GM21737 (cell line): ENCODE measurements at regions not wholly inside any gene's neighbourhood (a gene's known extent, or its start where the extent isn't known, plus 50 kb on each side); places are given as distances from the start of the nearest gene placed in this dataset.

Experiments used
- ATAC-seq: cut with Tn5 transposase; IDR thresholded peaks from one replicate; pipeline ENCODE4 v1.9.1; 2021; ENCODE audit warnings: mild to moderate bottlenecking, moderate library complexity; ENCODE audit not compliant: unreplicated experiment

- no peak for ATAC-seq
These were observed 548.8 kb downstream of the PTPRU start for GRCh38 chr1:29785137-29785527.

DNA sequence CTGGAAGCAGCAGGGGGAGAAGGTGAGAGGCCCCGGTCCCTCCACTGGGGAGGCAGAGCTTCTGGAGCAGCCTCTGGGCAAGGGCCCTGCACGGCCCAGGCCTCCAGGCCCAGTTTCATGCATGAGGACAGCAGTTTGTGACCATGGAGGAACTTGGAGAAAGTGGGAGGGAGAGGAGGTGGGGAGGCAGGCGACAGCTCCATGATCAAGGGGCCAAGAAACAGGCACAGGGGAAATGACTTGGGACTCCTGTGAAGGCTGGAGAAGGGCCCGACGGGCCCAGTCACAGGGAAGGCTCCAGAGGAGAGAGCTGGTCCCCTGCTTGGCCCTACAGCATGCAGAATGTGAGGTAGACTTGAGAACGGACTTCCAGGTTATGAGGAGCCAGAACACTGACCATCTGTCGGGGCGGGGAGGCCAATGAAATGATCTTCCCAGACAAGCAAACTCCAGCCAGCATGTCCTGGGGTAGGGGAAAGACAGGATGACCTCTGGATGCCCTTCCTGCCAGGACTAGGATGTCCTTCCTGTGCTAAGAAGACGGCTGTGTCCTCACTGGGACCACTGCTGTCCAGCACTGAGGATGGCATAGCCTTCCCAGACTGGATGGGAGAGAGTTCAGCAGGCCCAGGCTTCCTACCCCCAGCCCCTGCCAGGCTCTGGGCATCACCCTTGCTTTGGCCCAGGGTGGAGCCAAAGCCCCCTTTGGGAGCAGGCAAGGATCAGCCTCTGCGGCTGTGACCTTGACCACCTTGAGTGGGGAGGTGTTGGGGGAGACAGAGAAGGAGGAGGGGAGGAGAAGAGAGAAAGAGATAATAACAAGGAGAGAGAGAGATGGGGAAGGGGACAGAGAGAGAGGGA, 548.2 kb downstream of the PTPRU start:
- ATAC-seq, result no peak

- no peak for ATAC-seq
These were observed 547.4 kb downstream of the PTPRU start for GRCh38 chr1:29783508-29784275.

GRCh38 chr1:29782846-29783507, 546.7 kb downstream of the PTPRU start:
- ATAC-seq, result no peak

DNA sequence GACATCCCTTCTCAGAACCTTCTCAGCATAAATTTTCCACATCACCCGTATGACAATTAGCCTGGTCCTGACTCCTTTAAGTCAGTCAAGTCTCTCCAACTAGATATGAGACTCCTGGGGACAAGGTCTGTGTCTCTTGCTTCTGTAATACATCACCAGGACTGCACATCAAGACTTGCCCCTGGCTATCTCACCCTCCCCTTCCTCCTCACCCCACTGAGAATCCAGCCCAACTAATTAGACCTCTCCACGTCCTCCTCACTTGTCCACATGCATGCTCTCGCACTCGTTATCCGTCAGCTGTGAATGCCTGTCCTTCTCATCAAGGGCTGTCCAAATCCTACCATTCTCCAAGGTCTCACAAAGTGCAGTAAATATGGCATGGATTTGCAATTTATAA, 542.8 kb downstream of the PTPRU start:
- ATAC-seq, result no peak

GRCh38 chr1:29777522-29777921, 541.2 kb downstream of the PTPRU start:
- ATAC-seq, result no peak

GRCh38 chr1:29774355-29774754, 538.0 kb downstream of the PTPRU start:
- ATAC-seq, result no peak

GRCh38 chr1:29772584-29773100, 536.3 kb downstream of the PTPRU start:
- no peak for ATAC-seq

DNA sequence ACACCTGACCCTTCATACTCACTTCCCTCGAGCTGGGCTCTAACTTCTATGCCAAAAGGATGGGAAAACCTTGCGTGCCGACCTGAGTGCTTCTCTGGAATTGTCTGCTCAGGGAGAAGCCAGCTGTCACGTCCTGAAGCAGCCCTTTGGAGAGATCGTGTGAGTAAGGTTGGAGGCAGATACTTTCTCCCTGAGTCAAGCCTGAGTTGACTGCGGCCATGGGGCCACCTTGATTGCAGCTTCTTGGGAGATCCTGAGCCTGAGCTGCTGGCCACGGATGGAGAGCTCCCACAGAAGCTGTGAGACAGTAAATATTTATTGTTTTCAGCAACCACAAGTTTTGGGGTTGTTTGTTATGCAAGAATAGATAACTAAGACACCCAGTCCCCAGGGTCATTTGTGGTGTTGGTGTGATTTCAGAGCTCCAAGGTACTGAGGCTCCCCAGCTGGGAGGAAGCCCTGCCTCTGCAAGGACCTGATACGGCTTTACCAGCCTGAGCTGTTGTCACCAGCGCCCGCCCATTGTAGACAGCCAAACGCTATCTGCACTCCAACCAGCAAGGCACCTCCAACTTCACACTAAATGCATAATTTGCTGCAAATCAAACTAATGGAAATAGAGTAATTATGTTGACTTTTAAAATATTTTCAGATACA, 531.6 kb downstream of the PTPRU start:
- no peak for ATAC-seq

- ATAC-seq, result no peak
These were observed 530.9 kb downstream of the PTPRU start for GRCh38 chr1:29767088-29767685.

DNA sequence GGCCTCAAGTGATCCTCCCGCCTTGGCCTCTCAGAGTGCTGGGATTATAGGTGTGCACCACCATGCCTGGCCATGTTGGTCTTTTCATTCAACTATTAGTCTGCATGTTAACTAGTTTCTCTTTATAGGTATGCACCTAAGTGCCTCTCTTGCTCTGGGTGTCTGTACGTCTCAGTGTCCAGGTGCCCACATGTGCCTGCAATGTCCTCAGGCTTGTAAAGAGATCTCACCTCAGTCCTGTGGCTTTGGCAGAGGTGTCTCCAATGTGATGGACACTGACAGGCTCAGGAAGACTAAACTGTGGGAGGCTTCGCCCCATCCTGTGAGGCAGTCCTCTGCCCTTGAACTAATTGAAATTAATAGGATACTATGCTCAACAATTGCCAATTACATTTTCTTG, 526.3 kb downstream of the PTPRU start:
- no peak for ATAC-seq

DNA sequence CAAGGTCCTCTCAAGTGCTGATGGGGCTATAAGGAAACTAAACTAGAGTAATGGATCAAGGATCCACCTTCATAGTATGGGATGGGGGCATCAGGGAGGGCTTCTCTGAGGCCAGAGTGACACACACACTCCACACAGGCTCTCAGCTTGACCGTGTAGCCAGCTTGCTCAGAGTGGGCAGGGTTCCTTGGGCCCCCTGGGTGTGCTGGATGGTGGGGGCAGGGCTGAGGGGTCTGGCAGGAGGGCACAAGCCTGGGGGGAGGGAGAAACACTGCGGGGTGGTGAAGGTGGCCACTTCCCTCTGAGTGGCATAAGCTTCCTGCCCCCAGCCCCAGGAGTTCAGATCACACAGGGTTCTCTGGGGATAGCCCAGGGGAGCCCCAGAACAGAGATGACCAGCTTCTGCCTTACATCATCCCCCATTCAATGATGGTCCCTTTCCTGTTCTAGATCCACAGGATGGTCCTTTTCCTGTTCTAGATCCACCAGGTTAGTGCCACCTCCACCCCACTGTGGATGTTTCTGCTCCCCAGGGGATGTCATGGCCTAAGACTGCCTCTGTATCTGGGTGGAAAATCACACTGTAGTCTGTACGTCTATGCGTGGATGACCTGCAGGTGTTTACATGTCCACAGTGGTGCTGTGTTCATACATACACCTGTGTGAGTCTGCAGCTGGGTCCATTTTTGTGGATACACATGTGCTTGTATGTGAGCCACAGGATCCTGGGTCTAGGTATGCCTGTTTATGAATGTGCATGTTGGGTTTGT, 525.0 kb downstream of the PTPRU start:
- no peak for ATAC-seq

DNA sequence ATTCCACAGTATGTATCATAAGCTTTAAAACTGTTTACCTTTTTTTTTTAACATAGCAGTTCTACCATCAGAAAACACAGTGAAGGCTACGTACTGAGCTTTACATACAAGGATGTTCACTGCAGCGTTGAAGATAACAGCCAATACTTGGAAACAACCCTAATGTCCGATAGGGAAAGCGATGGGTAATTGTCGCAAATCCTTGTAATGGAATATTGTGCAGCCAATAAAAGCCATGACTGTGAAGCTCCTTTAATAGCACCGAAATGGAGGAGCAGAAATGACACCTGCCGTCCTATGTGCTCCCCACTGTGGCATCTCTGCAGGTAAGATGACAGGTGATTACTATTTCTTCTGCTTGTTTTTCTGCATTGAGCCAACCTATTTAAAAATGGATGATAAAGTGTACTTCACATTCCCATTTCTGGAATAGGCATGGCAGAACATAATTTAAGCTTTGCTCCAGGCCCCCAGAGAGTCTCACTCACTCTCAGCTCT, 523.8 kb downstream of the PTPRU start:
- no peak for ATAC-seq

DNA sequence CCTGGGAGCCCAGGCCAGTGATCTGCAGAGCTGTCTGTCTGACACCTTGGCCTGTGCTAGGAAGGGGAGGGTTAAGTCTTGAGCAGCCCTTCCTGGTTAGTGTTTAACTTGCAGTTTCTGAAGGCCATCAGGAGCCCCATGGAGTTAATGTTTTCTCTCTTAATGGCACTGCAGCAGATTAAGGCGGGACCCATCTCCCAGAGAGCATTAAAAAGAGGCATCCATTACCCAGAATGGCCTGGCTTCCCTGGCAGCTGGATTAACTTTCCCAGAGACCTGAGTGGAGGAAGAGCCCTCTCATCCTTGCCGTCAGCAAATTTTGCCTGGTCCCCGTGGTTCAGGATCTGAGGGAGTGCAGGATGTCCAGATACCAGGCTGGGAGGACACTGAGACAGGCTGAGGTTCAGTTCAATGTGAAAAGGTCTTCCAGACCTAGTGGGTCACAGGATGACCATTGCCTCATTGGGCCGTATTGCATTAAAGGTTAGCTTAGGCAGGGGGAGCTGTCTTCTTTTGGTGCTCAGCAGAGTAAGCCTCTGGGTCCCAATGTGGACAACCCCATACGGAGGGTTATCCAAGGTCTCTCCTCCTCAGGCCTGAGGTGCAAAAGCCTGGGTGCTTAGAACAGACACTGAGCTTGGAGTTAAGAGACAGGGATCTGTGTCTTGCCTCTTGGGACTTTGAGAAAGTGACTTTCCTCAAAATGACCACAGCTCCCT, 522.6 kb downstream of the PTPRU start:
- ATAC-seq, result no peak

- no peak for ATAC-seq
These were observed 521.8 kb downstream of the PTPRU start for GRCh38 chr1:29757866-29758780.

DNA sequence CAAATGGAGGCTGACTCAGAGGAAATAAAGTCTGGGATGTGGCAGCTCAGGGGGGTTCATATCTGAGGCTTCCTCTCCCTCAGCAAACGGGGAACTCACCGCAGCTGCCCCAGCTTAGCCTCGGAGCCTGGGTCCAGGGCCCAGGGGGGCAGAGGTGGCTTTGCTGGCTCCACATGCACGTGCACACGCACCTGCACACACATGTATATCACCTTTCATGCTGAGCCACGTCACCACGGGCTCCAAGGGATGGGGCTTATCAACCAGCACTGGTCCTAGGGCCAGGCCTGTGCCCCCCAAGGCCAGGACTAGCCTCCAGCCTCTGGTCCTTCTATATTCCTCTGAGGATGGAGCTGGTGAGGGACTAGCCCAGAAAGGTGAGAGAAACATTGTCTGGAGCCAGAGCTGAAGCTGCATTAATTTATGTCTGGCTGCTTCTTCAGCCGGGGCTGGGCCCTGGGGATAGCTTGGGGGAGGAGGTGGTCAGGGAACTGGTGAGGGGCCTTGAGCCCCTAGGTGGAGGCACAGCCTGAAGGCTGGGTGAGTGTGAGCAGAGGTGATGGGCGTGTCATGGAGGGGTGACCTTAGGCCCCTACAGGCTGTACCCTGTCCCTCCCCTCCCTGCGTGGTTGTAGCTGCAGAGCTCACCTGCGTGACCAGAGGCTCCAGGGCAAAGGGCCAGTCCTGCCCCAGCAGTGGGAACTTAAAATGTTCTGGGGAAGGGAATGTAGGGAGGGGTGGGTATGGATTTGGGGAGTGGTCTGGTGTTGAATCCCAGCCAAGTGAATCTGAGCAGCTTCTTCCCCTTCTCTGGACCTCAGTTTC, 520.8 kb downstream of the PTPRU start:
- ATAC-seq, result no peak

DNA sequence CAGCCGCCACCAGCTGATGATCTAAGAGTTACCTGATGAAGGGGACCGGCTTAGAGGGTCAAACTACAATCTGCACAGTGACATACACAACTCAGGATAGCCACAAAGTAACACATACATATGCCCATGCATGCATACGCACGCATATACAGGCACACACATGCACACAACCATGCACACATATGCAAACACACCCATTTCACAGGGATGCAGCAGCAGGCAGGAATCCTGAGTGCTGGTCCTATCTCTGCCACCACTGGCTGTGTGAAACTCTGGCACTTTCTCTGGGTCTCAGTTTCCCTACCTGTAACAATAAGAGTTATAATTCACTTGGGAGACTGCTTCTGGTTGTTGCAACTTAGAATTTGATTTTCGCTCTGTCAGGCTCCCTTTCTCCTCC, 520.2 kb downstream of the PTPRU start:
- no peak for ATAC-seq
